ENCODE measurements at regions not wholly inside any gene's neighbourhood (a gene's known extent, or its start where the extent isn't known, plus 50 kb on each side); places are given as distances from the start of the nearest gene placed in this dataset.

DNA sequence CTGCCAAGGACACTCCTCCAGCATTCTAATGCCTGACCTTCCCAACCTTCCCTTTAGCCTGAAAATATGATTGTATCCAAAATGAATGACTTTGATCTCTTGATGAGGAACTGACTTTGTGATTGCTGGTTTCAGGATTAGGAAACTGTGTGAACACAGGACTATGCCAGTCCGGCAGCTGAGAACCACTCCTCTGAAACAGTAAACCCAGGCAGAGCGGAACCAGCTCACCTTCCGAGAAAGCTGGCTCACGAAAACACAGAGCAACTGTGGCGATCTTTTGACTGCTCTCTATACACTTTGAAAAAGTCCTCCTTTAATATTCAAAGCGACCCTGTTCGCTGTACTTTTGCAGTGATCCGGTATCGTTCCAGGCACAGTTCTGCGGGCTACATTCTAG, 258.8 kb upstream of the IRS2 start:
- no peak for TF ChIP-seq CSDC2 (CRISPR knock-in tag; IDR thresholded peaks at IDR 0.05)
- no peak for TF ChIP-seq TOX (CRISPR knock-in tag; IDR thresholded peaks at IDR 0.05; ENCODE audit: borderline replicate concordance)
- TF ChIP-seq ZNF565 (CRISPR knock-in tag; conservative IDR thresholded peaks at IDR 0.05; ENCODE audit: low read depth), result no peak
- no peak for TF ChIP-seq ZNF70 (CRISPR knock-in tag; IDR thresholded peaks at IDR 0.05)
- TF ChIP-seq RARB (CRISPR knock-in tag; IDR thresholded peaks at IDR 0.05), result no peak
- TF ChIP-seq ZNF8 (CRISPR knock-in tag; IDR thresholded peaks at IDR 0.05), result no peak
- TF ChIP-seq, protein P1, sequence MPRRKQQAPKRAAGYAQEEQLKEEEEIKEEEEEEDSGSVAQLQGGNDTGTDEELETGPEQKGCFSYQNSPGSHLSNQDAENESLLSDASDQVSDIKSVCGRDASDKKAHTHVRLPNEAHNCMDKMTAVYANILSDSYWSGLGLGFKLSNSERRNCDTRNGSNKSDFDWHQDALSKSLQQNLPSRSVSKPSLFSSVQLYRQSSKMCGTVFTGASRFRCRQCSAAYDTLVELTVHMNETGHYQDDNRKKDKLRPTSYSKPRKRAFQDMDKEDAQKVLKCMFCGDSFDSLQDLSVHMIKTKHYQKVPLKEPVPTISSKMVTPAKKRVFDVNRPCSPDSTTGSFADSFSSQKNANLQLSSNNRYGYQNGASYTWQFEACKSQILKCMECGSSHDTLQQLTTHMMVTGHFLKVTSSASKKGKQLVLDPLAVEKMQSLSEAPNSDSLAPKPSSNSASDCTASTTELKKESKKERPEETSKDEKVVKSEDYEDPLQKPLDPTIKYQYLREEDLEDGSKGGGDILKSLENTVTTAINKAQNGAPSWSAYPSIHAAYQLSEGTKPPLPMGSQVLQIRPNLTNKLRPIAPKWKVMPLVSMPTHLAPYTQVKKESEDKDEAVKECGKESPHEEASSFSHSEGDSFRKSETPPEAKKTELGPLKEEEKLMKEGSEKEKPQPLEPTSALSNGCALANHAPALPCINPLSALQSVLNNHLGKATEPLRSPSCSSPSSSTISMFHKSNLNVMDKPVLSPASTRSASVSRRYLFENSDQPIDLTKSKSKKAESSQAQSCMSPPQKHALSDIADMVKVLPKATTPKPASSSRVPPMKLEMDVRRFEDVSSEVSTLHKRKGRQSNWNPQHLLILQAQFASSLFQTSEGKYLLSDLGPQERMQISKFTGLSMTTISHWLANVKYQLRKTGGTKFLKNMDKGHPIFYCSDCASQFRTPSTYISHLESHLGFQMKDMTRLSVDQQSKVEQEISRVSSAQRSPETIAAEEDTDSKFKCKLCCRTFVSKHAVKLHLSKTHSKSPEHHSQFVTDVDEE (CRISPR knock-in tag; IDR thresholded peaks at IDR 0.05), result no peak
- no peak for TF ChIP-seq OSR1 (CRISPR knock-in tag; IDR thresholded peaks at IDR 0.05)
- TF ChIP-seq ZFP3 (CRISPR knock-in tag; IDR thresholded peaks at IDR 0.05), result no peak
- TF ChIP-seq ISL1 (CRISPR knock-in tag; IDR thresholded peaks at IDR 0.05), result no peak
- no peak for TF ChIP-seq ESRRG (CRISPR knock-in tag; IDR thresholded peaks at IDR 0.05)
- TF ChIP-seq, protein P2, sequence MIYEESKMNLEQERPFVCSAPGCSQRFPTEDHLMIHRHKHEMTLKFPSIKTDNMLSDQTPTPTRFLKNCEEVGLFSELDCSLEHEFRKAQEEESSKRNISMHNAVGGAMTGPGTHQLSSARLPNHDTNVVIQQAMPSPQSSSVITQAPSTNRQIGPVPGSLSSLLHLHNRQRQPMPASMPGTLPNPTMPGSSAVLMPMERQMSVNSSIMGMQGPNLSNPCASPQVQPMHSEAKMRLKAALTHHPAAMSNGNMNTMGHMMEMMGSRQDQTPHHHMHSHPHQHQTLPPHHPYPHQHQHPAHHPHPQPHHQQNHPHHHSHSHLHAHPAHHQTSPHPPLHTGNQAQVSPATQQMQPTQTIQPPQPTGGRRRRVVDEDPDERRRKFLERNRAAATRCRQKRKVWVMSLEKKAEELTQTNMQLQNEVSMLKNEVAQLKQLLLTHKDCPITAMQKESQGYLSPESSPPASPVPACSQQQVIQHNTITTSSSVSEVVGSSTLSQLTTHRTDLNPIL (CRISPR knock-in tag; IDR thresholded peaks at IDR 0.05; ENCODE audit: low read depth), result no peak
- TF ChIP-seq, protein P3, sequence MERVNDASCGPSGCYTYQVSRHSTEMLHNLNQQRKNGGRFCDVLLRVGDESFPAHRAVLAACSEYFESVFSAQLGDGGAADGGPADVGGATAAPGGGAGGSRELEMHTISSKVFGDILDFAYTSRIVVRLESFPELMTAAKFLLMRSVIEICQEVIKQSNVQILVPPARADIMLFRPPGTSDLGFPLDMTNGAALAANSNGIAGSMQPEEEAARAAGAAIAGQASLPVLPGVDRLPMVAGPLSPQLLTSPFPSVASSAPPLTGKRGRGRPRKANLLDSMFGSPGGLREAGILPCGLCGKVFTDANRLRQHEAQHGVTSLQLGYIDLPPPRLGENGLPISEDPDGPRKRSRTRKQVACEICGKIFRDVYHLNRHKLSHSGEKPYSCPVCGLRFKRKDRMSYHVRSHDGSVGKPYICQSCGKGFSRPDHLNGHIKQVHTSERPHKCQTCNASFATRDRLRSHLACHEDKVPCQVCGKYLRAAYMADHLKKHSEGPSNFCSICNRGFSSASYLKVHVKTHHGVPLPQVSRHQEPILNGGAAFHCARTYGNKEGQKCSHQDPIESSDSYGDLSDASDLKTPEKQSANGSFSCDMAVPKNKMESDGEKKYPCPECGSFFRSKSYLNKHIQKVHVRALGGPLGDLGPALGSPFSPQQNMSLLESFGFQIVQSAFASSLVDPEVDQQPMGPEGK (CRISPR knock-in tag; IDR thresholded peaks at IDR 0.05; ENCODE audit: borderline replicate concordance), result no peak
- no peak for TF ChIP-seq ZFP30 (CRISPR knock-in tag; IDR thresholded peaks at IDR 0.05)
- TF ChIP-seq, protein P4, sequence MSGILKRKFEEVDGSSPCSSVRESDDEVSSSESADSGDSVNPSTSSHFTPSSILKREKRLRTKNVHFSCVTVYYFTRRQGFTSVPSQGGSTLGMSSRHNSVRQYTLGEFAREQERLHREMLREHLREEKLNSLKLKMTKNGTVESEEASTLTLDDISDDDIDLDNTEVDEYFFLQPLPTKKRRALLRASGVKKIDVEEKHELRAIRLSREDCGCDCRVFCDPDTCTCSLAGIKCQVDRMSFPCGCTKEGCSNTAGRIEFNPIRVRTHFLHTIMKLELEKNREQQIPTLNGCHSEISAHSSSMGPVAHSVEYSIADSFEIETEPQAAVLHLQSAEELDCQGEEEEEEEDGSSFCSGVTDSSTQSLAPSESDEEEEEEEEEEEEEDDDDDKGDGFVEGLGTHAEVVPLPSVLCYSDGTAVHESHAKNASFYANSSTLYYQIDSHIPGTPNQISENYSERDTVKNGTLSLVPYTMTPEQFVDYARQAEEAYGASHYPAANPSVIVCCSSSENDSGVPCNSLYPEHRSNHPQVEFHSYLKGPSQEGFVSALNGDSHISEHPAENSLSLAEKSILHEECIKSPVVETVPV (CRISPR knock-in tag; IDR thresholded peaks at IDR 0.05), result no peak
- no peak for TF ChIP-seq PPARA (CRISPR knock-in tag; IDR thresholded peaks at IDR 0.05; ENCODE audit: borderline replicate concordance)
- no peak for TF ChIP-seq ZC3H10 (CRISPR knock-in tag; IDR thresholded peaks at IDR 0.05)
- TF ChIP-seq ARNTL (CRISPR knock-in tag; IDR thresholded peaks at IDR 0.05; ENCODE audit: borderline replicate concordance, low read depth), result no peak
- no peak for ATAC-seq

DNA sequence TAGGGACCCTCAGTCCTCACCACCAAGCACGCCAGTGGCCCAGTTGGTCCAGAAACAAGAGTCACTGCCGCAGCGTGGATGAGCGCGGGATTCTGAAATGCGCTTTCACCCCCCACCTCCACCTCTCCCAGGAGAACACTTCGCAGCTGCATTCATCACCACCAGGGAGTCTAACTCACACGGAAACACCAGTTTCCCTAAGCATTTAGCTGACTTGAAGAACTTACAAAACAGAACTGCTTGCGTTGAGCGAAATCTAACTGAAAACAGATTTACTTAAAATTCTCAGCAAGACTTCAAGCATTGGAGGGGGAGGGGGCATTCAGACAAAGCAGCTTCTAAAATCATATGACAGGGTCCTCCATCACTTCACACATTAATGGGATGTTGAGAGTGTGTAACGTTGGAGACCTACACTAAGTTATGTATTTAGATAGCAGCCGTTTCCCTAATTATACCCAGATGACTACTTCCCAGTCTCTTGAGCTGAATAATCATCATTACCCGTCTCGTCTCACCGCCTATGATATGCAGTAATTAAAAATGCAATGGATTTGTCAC, 258.2 kb upstream of the IRS2 start:
- no peak for ATAC-seq

More for the DNA sequence above, 258.2 kb upstream of the IRS2 start:
- TF ChIP-seq TCF4 (CRISPR knock-in tag; IDR thresholded peaks at IDR 0.05; ENCODE audit: borderline replicate concordance) (no peak), ISL1 (CRISPR knock-in tag; IDR thresholded peaks at IDR 0.05) (no peak), ESRRG (CRISPR knock-in tag; IDR thresholded peaks at IDR 0.05) (no peak), OSR1 (CRISPR knock-in tag; IDR thresholded peaks at IDR 0.05) (no peak), ARNTL (CRISPR knock-in tag; IDR thresholded peaks at IDR 0.05; ENCODE audit: borderline replicate concordance, low read depth) (no peak)
- TF ChIP-seq, protein P4 (CRISPR knock-in tag; IDR thresholded peaks at IDR 0.05), result no peak
- TF ChIP-seq, protein P2 (CRISPR knock-in tag; IDR thresholded peaks at IDR 0.05; ENCODE audit: low read depth), result no peak
